Activated CD8-positive, alpha-beta memory T cell treated with anti-CD3 and anti-CD28 coated beads, Interleukin-2, amount 10 ng/mL, durations not matched to agents 7 days and 5 days (primary cell): ENCODE measurements at regions not wholly inside any gene's neighbourhood (a gene's known extent, or its start where the extent isn't known, plus 50 kb on each side); places are given as distances from the start of the nearest gene placed in this dataset.

Source experiments
- ATAC-seq: fragments of 150-1000 bp; cut with Tn5 transposase; one replicate; pipeline ENCODE4 v1.10.0; 2021; ENCODE audit warnings: moderate library complexity
- CTCF ChIA-PET: fragments of 350-600 bp; sonication (Branson Sonifier 250); formaldehyde crosslinking; loops from one replicate; lab custom pipeline; 2021; ENCODE audit warnings: antibody characterized with exemption; lab: Charles Lee
- DNase-seq: peaks from one replicate; pipeline ENCODE4 v3.0.0-alpha.2; 2020
- H3K27ac Mint-ChIP-seq: one replicate; pipeline ENCODE4 v1.8.0; 2021; ENCODE audit warnings: mild to moderate bottlenecking, mixed read lengths
- H3K27me3 Mint-ChIP-seq: one replicate; pipeline ENCODE4 v1.8.0; 2021; ENCODE audit warnings: mixed read lengths
- H3K36me3 Mint-ChIP-seq: one replicate; pipeline ENCODE4 v1.8.0; 2021; ENCODE audit warnings: mild to moderate bottlenecking, mixed read lengths
- H3K4me1 Mint-ChIP-seq: one replicate; pipeline ENCODE4 v1.8.0; 2021; ENCODE audit warnings: mixed read lengths
- H3K4me3 Mint-ChIP-seq: one replicate; pipeline ENCODE4 v1.8.0; 2021; ENCODE audit warnings: mild to moderate bottlenecking, moderate library complexity, mixed read lengths
- H3K9me3 Mint-ChIP-seq: one replicate; pipeline ENCODE4 v1.8.0; 2022; ENCODE audit warnings: low read depth, mixed read lengths

- Mint-ChIP-seq H3K4me3 (no peak overlapping the region), H3K36me3 (no peaks in the 10 kb centered on the region), H3K9me3 (no peaks in the 10 kb centered on the region), H3K4me1 (no peaks in the 10 kb centered on the region), H3K27me3 (no peaks in the 10 kb centered on the region), H3K27ac (no peak overlapping the region)
- no peak for ATAC-seq
- CTCF ChIA-PET: no interaction called here
- no peak for DNase-seq
Measured at GRCh38 chr6:97689078-97689754, 406.2 kb upstream of the MMS22L start.

- Mint-ChIP-seq H3K27ac (no peak overlapping the region), H3K4me3 (no peak overlapping the region), H3K4me1 (no peaks in the 10 kb centered on the region), H3K36me3 (no peaks in the 10 kb centered on the region), H3K9me3 (no peaks in the 10 kb centered on the region), H3K27me3 (no peaks in the 10 kb centered on the region)
- no peak for DNase-seq
- CTCF ChIA-PET: no interaction called here
- no peak for ATAC-seq
Measured at GRCh38 chr6:97697456-97697855, 414.4 kb upstream of the MMS22L start.

- Mint-ChIP-seq H3K27me3 (no peaks in the 10 kb centered on the region), H3K4me3 (no peak overlapping the region), H3K4me1 (no peaks in the 10 kb centered on the region), H3K27ac (no peak overlapping the region), H3K36me3 (no peaks in the 10 kb centered on the region), H3K9me3 (no peaks in the 10 kb centered on the region)
- no peak for DNase-seq
- CTCF ChIA-PET: no interaction called here
- no peak for ATAC-seq
Measured at GRCh38 chr6:97701801-97702200, 418.8 kb upstream of the MMS22L start.

- no peaks in the 10 kb centered on the region for H3K27me3 Mint-ChIP-seq
- no peak for ATAC-seq
- DNase-seq: no peak
Measured at GRCh38 chr6:97702248-97702647, 419.2 kb upstream of the MMS22L start.

GRCh38 chr6:97703661-97704060 lies 420.6 kb upstream of the MMS22L start:
- no peaks in the 10 kb centered on the region for H3K4me1 Mint-ChIP-seq
- ATAC-seq (no peak), DNase-seq (no peak)
- H3K27ac Mint-ChIP-seq: no peak overlapping the region
- CTCF ChIA-PET: no interaction called here
- no peaks in the 10 kb centered on the region for H3K36me3 Mint-ChIP-seq
- H3K9me3 Mint-ChIP-seq: no peaks in the 10 kb centered on the region
- H3K27me3 Mint-ChIP-seq: no peaks in the 10 kb centered on the region
- H3K4me3 Mint-ChIP-seq: no peak overlapping the region

More at GRCh38 chr6:97702248-97702647, 419.2 kb upstream of the MMS22L start:
- no peak overlapping the region for H3K4me3 Mint-ChIP-seq
- H3K36me3 Mint-ChIP-seq: no peaks in the 10 kb centered on the region
- H3K9me3 Mint-ChIP-seq: no peaks in the 10 kb centered on the region
- no peak overlapping the region for H3K27ac Mint-ChIP-seq
- no peaks in the 10 kb centered on the region for H3K4me1 Mint-ChIP-seq
- CTCF ChIA-PET: no interaction called here

- H3K27me3 Mint-ChIP-seq: no peaks in the 10 kb centered on the region
Measured at GRCh38 chr6:97705568-97705967, 422.6 kb upstream of the MMS22L start.

GRCh38 chr6:97712751-97713150 lies 429.7 kb upstream of the MMS22L start:
- H3K4me1 Mint-ChIP-seq: no peaks in the 10 kb centered on the region
- no peak overlapping the region for H3K27ac Mint-ChIP-seq
- no peaks in the 10 kb centered on the region for H3K27me3 Mint-ChIP-seq
- CTCF ChIA-PET: no interaction called here
- no peak overlapping the region for H3K4me3 Mint-ChIP-seq
- no peaks in the 10 kb centered on the region for H3K9me3 Mint-ChIP-seq
- no peaks in the 10 kb centered on the region for H3K36me3 Mint-ChIP-seq
- no peak for DNase-seq
- no peak for ATAC-seq

More at GRCh38 chr6:97705568-97705967, 422.6 kb upstream of the MMS22L start:
- no peak for ATAC-seq
- no peak for DNase-seq
- Mint-ChIP-seq H3K4me3 (no peak overlapping the region), H3K27ac (no peak overlapping the region), H3K4me1 (no peaks in the 10 kb centered on the region), H3K36me3 (no peaks in the 10 kb centered on the region), H3K9me3 (no peaks in the 10 kb centered on the region)
- CTCF ChIA-PET: no interaction called here

- CTCF ChIA-PET: no interaction called here
- DNase-seq (no peak), ATAC-seq (no peak)
- Mint-ChIP-seq H3K36me3 (no peaks in the 10 kb centered on the region), H3K27ac (no peak overlapping the region), H3K27me3 (no peaks in the 10 kb centered on the region), H3K4me1 (no peaks in the 10 kb centered on the region), H3K4me3 (no peak overlapping the region), H3K9me3 (no peaks in the 10 kb centered on the region)
Measured at GRCh38 chr6:97714772-97715171, 431.8 kb upstream of the MMS22L start.

DNA sequence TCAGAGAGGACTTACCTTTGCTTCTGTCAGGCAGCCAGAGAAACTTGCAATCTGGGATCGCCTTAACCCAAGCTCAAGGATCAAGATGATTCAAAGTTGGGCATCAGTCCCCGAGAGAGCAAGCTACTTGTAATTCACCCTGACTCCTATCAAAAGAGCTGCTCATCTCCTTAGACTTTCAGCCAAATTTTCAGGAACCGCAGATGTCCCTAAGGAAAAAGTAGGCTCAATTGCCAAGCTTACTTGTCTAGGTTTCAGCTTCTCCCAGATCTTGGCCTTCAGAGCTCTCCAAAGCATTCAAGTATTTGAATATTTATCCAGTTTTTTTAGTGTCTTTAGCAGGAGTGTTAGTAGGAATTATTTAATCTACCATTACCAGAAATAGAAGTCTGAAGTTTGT lies 434.1 kb upstream of the MMS22L start:
- Mint-ChIP-seq H3K27me3 (no peaks in the 10 kb centered on the region), H3K9me3 (no peaks in the 10 kb centered on the region), H3K4me1 (no peaks in the 10 kb centered on the region), H3K36me3 (no peaks in the 10 kb centered on the region), H3K27ac (no peak overlapping the region), H3K4me3 (no peak overlapping the region)
- CTCF ChIA-PET: no interaction called here
- ATAC-seq (no peak), DNase-seq (no peak)

DNA sequence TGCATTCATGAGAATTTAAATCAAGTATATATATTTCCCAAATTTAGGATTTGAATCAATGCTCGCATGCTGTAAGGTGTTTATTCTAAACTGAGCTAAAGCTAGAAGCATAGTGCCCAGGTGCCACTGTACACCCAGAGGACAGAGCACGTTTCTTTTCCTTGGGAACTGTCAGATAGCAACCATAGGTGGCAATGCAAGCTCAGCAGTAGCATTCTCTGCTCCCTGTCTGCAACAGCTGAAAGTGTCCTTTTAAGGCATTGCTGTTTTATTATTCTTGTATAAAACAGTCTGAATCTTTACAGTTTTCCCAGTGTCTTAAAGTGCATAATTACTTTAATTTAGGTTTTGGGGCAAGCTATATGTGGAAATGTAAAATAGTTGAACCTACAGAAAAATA lies 443.4 kb upstream of the MMS22L start:
- no peaks in the 10 kb centered on the region for H3K27me3 Mint-ChIP-seq
- no peaks in the 10 kb centered on the region for H3K36me3 Mint-ChIP-seq
- H3K4me3 Mint-ChIP-seq: no peak overlapping the region
- DNase-seq (no peak), ATAC-seq (no peak)
- no peak overlapping the region for H3K27ac Mint-ChIP-seq
- CTCF ChIA-PET: no interaction called here
- no peaks in the 10 kb centered on the region for H3K9me3 Mint-ChIP-seq
- no peaks in the 10 kb centered on the region for H3K4me1 Mint-ChIP-seq

GRCh38 chr6:97732045-97732444 lies 449.0 kb upstream of the MMS22L start:
- CTCF ChIA-PET: no interaction called here
- Mint-ChIP-seq H3K4me1 (no peaks in the 10 kb centered on the region), H3K4me3 (no peak overlapping the region), H3K36me3 (no peaks in the 10 kb centered on the region), H3K27ac (no peak overlapping the region), H3K27me3 (no peaks in the 10 kb centered on the region), H3K9me3 (peaks cover 6% of the 10 kb centered on the region)
- no peak for DNase-seq
- no peak for ATAC-seq

GRCh38 chr6:97757575-97757974 lies 474.6 kb upstream of the MMS22L start:
- H3K36me3 Mint-ChIP-seq: no peaks in the 10 kb centered on the region
- no peak for ATAC-seq
- peaks cover 3% of the 10 kb centered on the region for H3K9me3 Mint-ChIP-seq
- no peaks in the 10 kb centered on the region for H3K27me3 Mint-ChIP-seq
- no peak overlapping the region for H3K4me3 Mint-ChIP-seq
- H3K27ac Mint-ChIP-seq: no peak overlapping the region
- CTCF ChIA-PET: no interaction called here
- no peak for DNase-seq
- H3K4me1 Mint-ChIP-seq: no peaks in the 10 kb centered on the region

DNA sequence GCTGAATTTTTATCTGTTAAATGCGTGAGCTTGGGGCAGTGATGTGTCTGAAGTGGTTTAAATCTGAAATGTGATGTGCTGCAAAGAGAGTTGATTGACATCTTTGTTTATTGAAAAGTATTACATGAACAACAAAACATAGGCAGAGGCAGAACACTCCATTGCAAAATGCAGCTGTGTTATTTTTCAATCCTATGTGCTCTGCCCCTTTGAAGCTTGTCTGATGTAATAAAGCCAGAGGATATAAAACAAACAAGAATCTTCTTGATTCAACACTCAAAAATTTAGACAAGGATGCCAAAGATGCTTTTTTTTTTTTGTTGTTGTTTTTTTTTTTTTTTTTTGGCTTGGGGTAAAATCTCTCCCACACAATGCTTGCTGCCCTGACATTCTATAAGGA lies 482.4 kb upstream of the MMS22L start:
- DNase-seq (no peak), ATAC-seq (no peak)
- no peaks in the 10 kb centered on the region for H3K4me1 Mint-ChIP-seq
- peaks cover 4% of the 10 kb centered on the region for H3K9me3 Mint-ChIP-seq
- CTCF ChIA-PET: no interaction called here
- H3K27ac Mint-ChIP-seq: no peak overlapping the region
- H3K4me3 Mint-ChIP-seq: no peak overlapping the region
- no peaks in the 10 kb centered on the region for H3K27me3 Mint-ChIP-seq
- no peaks in the 10 kb centered on the region for H3K36me3 Mint-ChIP-seq

- no peaks in the 10 kb centered on the region for H3K4me1 Mint-ChIP-seq
- H3K9me3 Mint-ChIP-seq: peaks cover 4% of the 10 kb centered on the region
- ATAC-seq (no peak), DNase-seq (no peak)
- CTCF ChIA-PET: no interaction called here
- no peak overlapping the region for H3K27ac Mint-ChIP-seq
- H3K27me3 Mint-ChIP-seq: no peaks in the 10 kb centered on the region
- no peak overlapping the region for H3K4me3 Mint-ChIP-seq
- no peaks in the 10 kb centered on the region for H3K36me3 Mint-ChIP-seq
Measured at GRCh38 chr6:97771372-97771771, 488.4 kb upstream of the MMS22L start.

DNA sequence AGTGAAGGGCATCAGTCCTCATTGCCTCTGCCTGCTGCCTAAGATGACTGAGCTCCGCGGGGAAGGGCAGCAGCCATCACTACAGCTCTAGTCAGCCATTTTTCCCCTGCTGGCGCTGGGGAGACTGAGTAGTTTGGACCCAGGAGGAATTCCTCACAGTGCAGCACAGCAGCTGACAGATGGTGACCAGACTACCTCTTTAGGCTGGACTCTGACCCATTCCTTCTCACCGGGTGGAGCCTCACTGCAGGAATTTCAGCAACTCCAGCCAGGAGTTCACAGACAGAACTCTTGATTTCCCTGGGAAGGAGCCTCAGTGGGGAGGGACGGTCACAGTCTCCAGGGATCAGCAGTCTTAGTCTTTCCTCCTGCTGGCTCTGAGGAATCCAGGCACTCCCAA lies 492.0 kb upstream of the MMS22L start:
- Mint-ChIP-seq H3K27ac (no peak overlapping the region), H3K4me3 (no peak overlapping the region), H3K4me1 (no peaks in the 10 kb centered on the region), H3K36me3 (no peaks in the 10 kb centered on the region), H3K27me3 (no peaks in the 10 kb centered on the region), H3K9me3 (no peaks in the 10 kb centered on the region)
- CTCF ChIA-PET: no interaction called here
- DNase-seq: no peak
- ATAC-seq: no peak
